HFF-Myc (cell line): ENCODE measurements at regions not wholly inside any gene's neighbourhood (a gene's known extent, or its start where the extent isn't known, plus 50 kb on each side); places are given as distances from the start of the nearest gene placed in this dataset.
A peak's percentile ranks its signal among the peaks of the same experiment; 100 is the strongest.

ENCODE experiments used
- DNase-seq: peaks from one replicate; pipeline ENCODE4 v3.0.0-alpha.2; 2011; ENCODE audit warnings: low read depth; ENCODE audit errors: extremely low read depth
- H3K4me3 ChIP-seq: replicated peaks from 2 replicates; pipeline ENCODE4 v1.5.1; 2011; ENCODE audit warnings: low read depth, mild to moderate bottlenecking, control low read depth, low read length
- TF ChIP-seq, protein P1 (sequence below): IDR thresholded peaks from 2 replicates; pipeline ENCODE4 v1.5.1; 2012; ENCODE audit warnings: mild to moderate bottlenecking, low read depth, low read length, control low read depth; ENCODE audit errors: missing control alignments

DNA sequence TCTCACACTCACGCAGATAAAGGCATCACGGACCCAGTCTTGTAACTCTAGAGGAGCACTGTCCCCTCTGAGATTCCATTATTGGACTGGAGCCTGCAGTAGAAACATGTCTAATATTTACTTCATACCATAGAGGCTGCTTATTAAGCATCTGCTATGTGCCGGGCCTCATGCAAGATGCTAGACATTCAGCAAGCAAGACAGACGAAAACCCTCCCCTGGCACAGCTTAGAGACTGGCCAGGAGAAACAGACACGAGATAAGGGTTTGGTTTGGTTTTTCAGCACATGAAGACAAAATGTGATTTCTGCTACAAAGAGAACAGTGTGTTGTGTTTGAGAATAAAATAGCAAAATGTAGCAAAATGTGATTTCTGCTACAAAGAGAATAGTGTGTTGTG, 719.2 kb downstream of the MED13L start:
- H3K4me3 ChIP-seq: no peak overlapping the region
- no peak for DNase-seq
- TF ChIP-seq, protein P1, sequence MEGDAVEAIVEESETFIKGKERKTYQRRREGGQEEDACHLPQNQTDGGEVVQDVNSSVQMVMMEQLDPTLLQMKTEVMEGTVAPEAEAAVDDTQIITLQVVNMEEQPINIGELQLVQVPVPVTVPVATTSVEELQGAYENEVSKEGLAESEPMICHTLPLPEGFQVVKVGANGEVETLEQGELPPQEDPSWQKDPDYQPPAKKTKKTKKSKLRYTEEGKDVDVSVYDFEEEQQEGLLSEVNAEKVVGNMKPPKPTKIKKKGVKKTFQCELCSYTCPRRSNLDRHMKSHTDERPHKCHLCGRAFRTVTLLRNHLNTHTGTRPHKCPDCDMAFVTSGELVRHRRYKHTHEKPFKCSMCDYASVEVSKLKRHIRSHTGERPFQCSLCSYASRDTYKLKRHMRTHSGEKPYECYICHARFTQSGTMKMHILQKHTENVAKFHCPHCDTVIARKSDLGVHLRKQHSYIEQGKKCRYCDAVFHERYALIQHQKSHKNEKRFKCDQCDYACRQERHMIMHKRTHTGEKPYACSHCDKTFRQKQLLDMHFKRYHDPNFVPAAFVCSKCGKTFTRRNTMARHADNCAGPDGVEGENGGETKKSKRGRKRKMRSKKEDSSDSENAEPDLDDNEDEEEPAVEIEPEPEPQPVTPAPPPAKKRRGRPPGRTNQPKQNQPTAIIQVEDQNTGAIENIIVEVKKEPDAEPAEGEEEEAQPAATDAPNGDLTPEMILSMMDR: no peak

DNA sequence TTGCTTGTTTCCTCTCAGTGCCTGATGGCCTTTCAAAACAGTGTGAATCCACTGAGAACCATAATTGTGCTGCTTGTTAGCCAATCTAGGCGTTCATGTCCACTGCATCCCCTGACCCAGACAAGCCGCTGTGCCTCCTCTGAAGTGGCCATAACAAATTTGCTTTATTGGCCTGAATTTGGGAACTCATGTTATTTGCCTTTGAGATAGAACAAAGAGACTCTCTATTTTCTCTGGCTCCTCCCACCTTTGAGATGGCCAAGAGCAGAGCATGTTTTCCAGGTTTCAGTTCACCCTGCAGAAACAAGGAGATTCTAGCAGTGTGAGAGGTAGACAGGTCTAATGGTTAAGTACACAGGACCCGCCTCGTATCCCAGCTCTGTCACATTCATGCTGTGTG, 723.9 kb downstream of the MED13L start:
- no peak overlapping the region for H3K4me3 ChIP-seq
- no peak for DNase-seq
- TF ChIP-seq, protein P1: no peak

DNA sequence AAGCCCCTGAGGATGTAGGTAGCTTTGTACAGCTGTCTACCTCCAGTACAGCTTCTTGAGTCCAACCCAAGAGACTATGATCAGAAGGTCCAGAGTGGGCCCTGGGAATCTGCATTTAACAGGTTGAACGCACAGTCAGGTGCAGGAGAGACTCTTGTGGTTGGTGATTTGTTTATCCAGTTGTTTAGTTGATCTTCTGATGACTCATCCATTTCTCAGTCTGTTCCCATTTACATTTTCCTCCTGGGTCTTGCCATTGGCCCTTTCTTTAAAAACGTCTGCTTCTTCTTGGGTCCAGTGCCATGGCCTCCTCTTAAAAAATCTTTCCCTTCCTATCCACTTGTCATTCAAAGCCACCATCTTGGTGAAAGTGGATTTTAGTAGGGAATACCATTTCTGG, 734.2 kb downstream of the MED13L start:
- peak; percentile 16 for DNase-seq

DNA sequence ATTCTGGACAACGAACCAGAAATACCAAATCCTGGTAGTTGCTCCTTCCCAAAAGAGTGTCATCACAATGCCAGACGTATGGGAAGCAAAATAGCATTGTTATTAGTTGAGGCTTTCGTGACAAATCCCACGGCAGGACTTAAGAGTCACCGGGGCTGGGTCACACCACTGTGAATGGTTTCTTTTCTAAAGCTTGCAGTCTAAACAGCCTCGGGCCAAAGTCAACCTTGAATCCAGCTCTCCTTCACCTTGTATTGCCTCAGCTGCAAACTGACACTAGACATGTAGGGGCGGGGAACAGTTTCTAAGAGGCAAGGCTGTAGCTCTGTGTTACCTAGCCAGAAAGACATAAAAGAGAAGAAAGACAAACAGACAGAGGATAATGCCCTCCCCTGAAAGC, 734.8 kb downstream of the MED13L start:
- H3K4me3 ChIP-seq: no peak overlapping the region
- DNase-seq: no peak
- TF ChIP-seq, protein P1: no peak

More for the DNA sequence above, 734.2 kb downstream of the MED13L start:
- H3K4me3 ChIP-seq: no peak overlapping the region
- TF ChIP-seq, protein P1: no peak

DNA sequence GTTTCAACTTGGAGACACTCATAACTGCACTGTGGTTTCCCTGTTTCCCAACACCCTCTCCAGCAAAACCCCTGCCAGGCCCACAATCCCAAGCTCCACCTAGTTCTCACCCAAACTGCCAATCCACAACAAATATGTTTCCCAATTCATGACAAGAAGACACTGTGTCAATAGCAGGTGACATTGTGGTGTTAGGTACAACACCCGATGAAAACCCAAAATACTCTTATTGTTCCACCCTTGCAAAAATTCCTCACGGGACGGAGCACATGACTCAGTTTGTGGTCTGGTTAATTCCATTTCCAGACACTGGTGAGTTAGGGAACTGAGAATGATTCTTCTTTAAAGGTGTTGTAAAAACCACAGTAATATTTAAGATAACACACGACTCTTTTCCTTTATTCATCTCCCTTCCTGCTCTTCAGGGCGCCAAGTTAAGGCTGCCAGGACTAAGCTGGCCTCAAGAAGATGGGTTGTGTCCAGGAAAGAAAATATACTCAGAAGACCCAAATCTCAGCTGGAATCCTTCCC, 735.5 kb downstream of the MED13L start:
- no peak for DNase-seq
- no peak overlapping the region for H3K4me3 ChIP-seq
- TF ChIP-seq, protein P1: no peak

DNA sequence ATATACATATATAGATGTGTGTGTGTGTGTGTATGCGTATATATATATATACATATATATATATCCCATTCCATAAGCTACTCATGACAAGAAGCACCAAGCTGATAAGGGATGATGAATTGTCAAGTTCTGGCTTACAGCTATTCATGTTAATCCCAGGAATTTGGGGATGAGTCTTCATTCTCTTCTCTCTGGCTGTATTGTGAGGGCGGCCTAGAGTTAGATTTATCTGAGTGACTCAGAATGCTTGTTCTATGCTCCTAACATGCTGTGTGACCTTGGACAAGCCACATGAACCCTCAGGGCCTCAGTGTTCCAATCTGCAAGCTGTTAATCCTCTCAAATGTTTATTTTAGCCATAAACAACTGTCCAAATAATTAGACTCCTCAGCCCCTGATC, 749.0 kb downstream of the MED13L start:
- DNase-seq: no peak
- TF ChIP-seq, protein P1: no peak

DNA sequence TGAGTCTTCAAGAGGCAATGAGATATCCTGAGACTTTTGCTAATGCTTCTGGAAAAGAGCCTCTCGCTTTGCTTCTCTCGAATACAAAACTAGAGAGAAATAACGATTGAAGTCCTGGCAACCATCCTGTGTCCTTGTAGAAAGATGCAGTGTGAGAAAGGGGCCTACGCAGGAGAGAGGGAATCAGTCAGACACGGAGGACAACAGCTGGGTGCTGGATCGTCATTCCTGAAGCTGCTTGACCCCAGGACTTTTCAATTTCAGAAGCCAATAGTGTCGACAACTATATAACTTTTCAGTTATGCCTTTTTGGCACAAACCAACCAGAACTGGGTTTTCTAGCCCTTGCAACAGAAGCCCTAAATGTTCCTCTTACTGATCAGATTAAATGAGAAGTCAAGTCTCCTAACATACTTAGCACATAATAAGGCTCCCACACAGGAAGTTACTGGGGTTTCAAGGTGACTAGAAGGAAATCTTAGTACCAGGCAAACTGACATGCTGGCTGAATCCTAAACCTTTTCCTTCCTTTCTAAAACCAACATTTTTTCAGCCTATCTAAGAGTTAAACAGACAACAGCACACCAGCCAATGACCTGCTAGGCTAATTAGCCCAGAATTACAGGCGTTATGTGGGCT, 755.6 kb downstream of the MED13L start:
- H3K4me3 ChIP-seq: no peak overlapping the region
- TF ChIP-seq, protein P1: no peak
- no peak for DNase-seq

More for the DNA sequence above, 749.0 kb downstream of the MED13L start:
- H3K4me3 ChIP-seq: no peak overlapping the region
